ENCODE measurements at regions not wholly inside any gene's neighbourhood (a gene's known extent, or its start where the extent isn't known, plus 50 kb on each side); places are given as distances from the start of the nearest gene placed in this dataset.

- Mint-ChIP-seq H3K4me3 (no peak overlapping the region), H3K27me3 (ENCODE audit: low read depth) (no peaks in the 10 kb centered on the region), H3K4me1 (no peaks in the 10 kb centered on the region), H3K27ac (no peak overlapping the region), H3K36me3 (ENCODE audit: insufficient read depth in 1 of 3, low read depth in 3 of 3) (no peaks in the 10 kb centered on the region), H3K9me3 (no peaks in the 10 kb centered on the region)
- no peak for DNase-seq
- no peak overlapping the region for H2AK5ac ChIP-seq (ENCODE audit: insufficient read length, low read length)
- H3K4me1 ChIP-seq (ENCODE audit: insufficient read depth, low read length), result no peaks in the 10 kb centered on the region
- H2BK5ac ChIP-seq (ENCODE audit: insufficient read length, low read length), result no peak overlapping the region
- H3K18ac ChIP-seq (ENCODE audit: insufficient read length, low read depth, low read length), result no peak overlapping the region
- no peaks in the 10 kb centered on the region for H3K23me2 ChIP-seq (ENCODE audit: insufficient read length, low read depth, low read length, poor library complexity, severe bottlenecking)
- H3K9ac ChIP-seq (ENCODE audit: extremely low read depth, insufficient read length, low read length), result no peak overlapping the region
- no peaks in the 10 kb centered on the region for H4K20me1 ChIP-seq (ENCODE audit: control insufficient read depth, insufficient read depth, insufficient read length)
- no peak overlapping the region for H4K91ac ChIP-seq (ENCODE audit: insufficient read length, low read depth, low read length)
- H4K5ac ChIP-seq (ENCODE audit: insufficient read length, low read depth, low read length), result no peak overlapping the region
- no peak overlapping the region for H3K56ac ChIP-seq (ENCODE audit: insufficient read length, low read depth, low read length)
- H3K23ac ChIP-seq (ENCODE audit: insufficient read length, low read depth, low read length), result no peak overlapping the region
- no peak overlapping the region for H3K27ac ChIP-seq (ENCODE audit: insufficient read length, low read depth, low read length)
- no peaks in the 10 kb centered on the region for H3K79me1 ChIP-seq (ENCODE audit: insufficient read depth, low read depth, low read length, poor library complexity, severe bottlenecking)
- no peak overlapping the region for H2BK15ac ChIP-seq (ENCODE audit: low read depth, low read length)
- no peak for TF ChIP-seq CTCF (conservative IDR thresholded peaks at IDR 0.05)
- no peaks in the 10 kb centered on the region for H3K9me3 ChIP-seq (ENCODE audit: control insufficient read depth, low read depth, low read length)
- no peak overlapping the region for H2BK20ac ChIP-seq (ENCODE audit: low read depth, low read length, poor library complexity, severe bottlenecking)
- H3K4ac ChIP-seq (ENCODE audit: low read depth, low read length), result no peak overlapping the region
- no peak overlapping the region for H2BK12ac ChIP-seq (ENCODE audit: insufficient read length, low read depth, low read length)
- no peaks in the 10 kb centered on the region for H3K27me3 ChIP-seq (ENCODE audit: insufficient read depth, low read length)
- H3K4me2 ChIP-seq (ENCODE audit: insufficient read depth, insufficient read length, low read length), result no peak overlapping the region
- WGBS (ENCODE audit: extremely low coverage, insufficient read length, low lambda C conversion rate), result no CpG with 5 or more reads among the region's 4 CpGs
- H3K14ac ChIP-seq (ENCODE audit: insufficient read depth, low read length), result no peak overlapping the region
- no peak overlapping the region for H3T11ph ChIP-seq (ENCODE audit: low read length)
- H4K8ac ChIP-seq (replicated peaks; ENCODE audit: insufficient read length, low read depth, low read length), result no peak overlapping the region
- H2AFZ ChIP-seq (ENCODE audit: low read length), result no peak overlapping the region
- H2BK120ac ChIP-seq (ENCODE audit: low read depth, low read length, poor library complexity, severe bottlenecking), result no peak overlapping the region
- no peaks in the 10 kb centered on the region for H3K79me2 ChIP-seq (ENCODE audit: insufficient read depth, low read length)
Measured at GRCh38 chr9:80320480-80320879, 748.7 kb downstream of the TLE4 start.

Data from H9 (cell line).